Upper lobe of right lung (tissue), 1 donor: ENCODE measurements at regions not wholly inside any gene's neighbourhood (a gene's known extent, or its start where the extent isn't known, plus 50 kb on each side); places are given as distances from the start of the nearest gene placed in this dataset.

Experiments
- ATAC-seq: fragments of 200-7000 bp; cut with Tn5 transposase; one replicate; pipeline ENCODE4 v1.9.1; 2020; ENCODE audit warnings: mild to moderate bottlenecking, moderate library complexity
- DNase-seq: peaks from one replicate; pipeline ENCODE4 v3.0.0-alpha.2; 2020
- H3K27ac ChIP-seq: fragments of 200-600 bp; one replicate; pipeline ENCODE4 v1.8.0; 2022
- H3K27me3 ChIP-seq: fragments of 200-600 bp; one replicate; pipeline ENCODE4 v1.8.0; 2022; ENCODE audit warnings: mild to moderate bottlenecking
- H3K36me3 ChIP-seq: fragments of 200-600 bp; one replicate; pipeline ENCODE4 v1.8.0; 2022
- H3K4me1 ChIP-seq: fragments of 200-600 bp; one replicate; pipeline ENCODE4 v1.8.0; 2022
- H3K4me3 ChIP-seq: fragments of 200-600 bp; one replicate; pipeline ENCODE4 v1.8.0; 2022; ENCODE audit warnings: mild to moderate bottlenecking
- H3K9me3 ChIP-seq: fragments of 200-600 bp; one replicate; pipeline ENCODE4 v1.8.0; 2022
- CTCF ChIP-seq: fragments of 200-600 bp; IDR thresholded peaks from one replicate; pipeline ENCODE4 v1.8.0; 2022; ENCODE audit warnings: antibody characterized with exemption
- intact Hi-C: fragments of 100-400 bp; cut with DNase I; formaldehyde crosslinking; loops from one replicate; pipeline ENCODE4 v1.11.0; 2022
- donor health status: DM: no; HTN: yes; CAD: no; lungs with severe emphysema.

GRCh38 chr2:42961385-42961811 lies 169.0 kb upstream of the HAAO start:
- no peak for TF ChIP-seq CTCF
- Histone ChIP-seq H3K4me1 (peaks cover 56% of the 10 kb centered on the region), H3K9me3 (no peaks in the 10 kb centered on the region), H3K36me3 (no peaks in the 10 kb centered on the region), H3K4me3 (no peak overlapping the region), H3K27me3 (no peaks in the 10 kb centered on the region), H3K27ac (peak overlapping the region; percentile 65)
- intact Hi-C loops: no loop called here
- DNase-seq (no peak), ATAC-seq (peak; percentile 7)

GRCh38 chr2:42960842-42961180 lies 168.4 kb upstream of the HAAO start:
- Histone ChIP-seq H3K36me3 (no peaks in the 10 kb centered on the region), H3K27ac (peak overlapping the region; percentile 65), H3K4me3 (no peak overlapping the region), H3K9me3 (no peaks in the 10 kb centered on the region), H3K27me3 (no peaks in the 10 kb centered on the region), H3K4me1 (peaks cover 56% of the 10 kb centered on the region)
- no peak for ATAC-seq
- intact Hi-C loops: no loop called here
- no peak for DNase-seq
- no peak for TF ChIP-seq CTCF

- peak overlapping the region; percentile 65 for H3K27ac ChIP-seq
- DNase-seq (no peak), ATAC-seq (no peak)
- no peaks in the 10 kb centered on the region for H3K9me3 ChIP-seq
- intact Hi-C loops: no loop called here
- H3K27me3 ChIP-seq: no peaks in the 10 kb centered on the region
- peaks cover 53% of the 10 kb centered on the region for H3K4me1 ChIP-seq
- H3K4me3 ChIP-seq: no peak overlapping the region
- no peaks in the 10 kb centered on the region for H3K36me3 ChIP-seq
- no peak for TF ChIP-seq CTCF
Observed at GRCh38 chr2:42960002-42960841, 167.8 kb upstream of the HAAO start.

- Histone ChIP-seq H3K27me3 (no peaks in the 10 kb centered on the region), H3K27ac (peak overlapping the region; percentile 65), H3K4me1 (peaks cover 51% of the 10 kb centered on the region), H3K36me3 (no peaks in the 10 kb centered on the region), H3K9me3 (no peaks in the 10 kb centered on the region), H3K4me3 (no peak overlapping the region)
- intact Hi-C loops: no loop called here
- TF ChIP-seq CTCF: no peak
- DNase-seq (no peak), ATAC-seq (no peak)
Observed at GRCh38 chr2:42959234-42960001, 167.0 kb upstream of the HAAO start.

GRCh38 chr2:42958741-42959233 lies 166.4 kb upstream of the HAAO start:
- Histone ChIP-seq H3K36me3 (no peaks in the 10 kb centered on the region), H3K27ac (peak overlapping the region; percentile 65), H3K4me3 (no peak overlapping the region), H3K9me3 (no peaks in the 10 kb centered on the region), H3K27me3 (no peaks in the 10 kb centered on the region), H3K4me1 (peaks cover 54% of the 10 kb centered on the region)
- no peak for TF ChIP-seq CTCF
- DNase-seq: no peak
- intact Hi-C loops: no loop called here
- no peak for ATAC-seq
